AG04449 (cell line): ENCODE measurements at regions not wholly inside any gene's neighbourhood (a gene's known extent, or its start where the extent isn't known, plus 50 kb on each side); places are given as distances from the start of the nearest gene placed in this dataset.

ENCODE experiments used
- CTCF ChIA-PET: fragments of 350-600 bp; formaldehyde crosslinking; extraction: SDS; loops from one replicate; lab custom pipeline; 2021; ENCODE audit warnings: antibody characterized with exemption; lab: Yijun Ruan, JAX
- POLR2A ChIA-PET: fragments of 400-600, 350-600 bp; formaldehyde crosslinking; extraction: SDS; loops from one replicate; lab custom pipeline; 2020; ENCODE audit warnings: antibody characterized with exemption, inconsistent platforms; lab: Yijun Ruan, JAX
- DNase-seq: peaks from one replicate; pipeline ENCODE4 v3.0.0-alpha.2; 2010; ENCODE audit warnings: low read depth, low spot score
- H3K4me3 ChIP-seq: 2 replicates; pipeline ENCODE4 v1.5.1; 2011; ENCODE audit warnings: low read depth, mild to moderate bottlenecking, control low read depth, low read length
- CTCF ChIP-seq: IDR thresholded peaks from one replicate; pipeline ENCODE4 v1.5.1; 2011; ENCODE audit warnings: mild to moderate bottlenecking, moderate library complexity, low read length, control low read depth, inconsistent platforms; ENCODE audit not compliant: insufficient read depth; ENCODE audit errors: missing control alignments

DNA sequence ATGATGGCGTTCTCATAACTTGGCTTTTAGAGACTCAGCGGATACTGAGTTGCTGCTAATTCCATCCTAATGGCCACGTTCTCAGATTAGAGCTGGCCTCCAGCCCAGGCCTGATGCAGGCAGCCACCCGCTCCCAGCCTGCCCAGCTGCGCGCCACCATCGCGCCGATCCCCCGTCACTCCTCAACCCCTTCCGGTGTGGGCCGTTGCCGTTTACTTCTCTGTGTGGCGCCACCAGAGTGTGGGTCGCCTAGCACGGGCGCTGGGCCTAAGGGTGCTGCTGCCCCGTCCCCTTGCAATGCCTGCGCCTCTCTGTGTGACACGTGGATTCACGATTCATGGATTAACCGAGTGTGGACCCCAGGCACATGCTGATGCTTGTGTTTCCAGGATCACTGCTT, 1116.0 kb downstream of the BRD1 start:
- CTCF ChIA-PET, result no interaction called here
- POLR2A ChIA-PET, result no interaction called here
- no peak overlapping the region for H3K4me3 ChIP-seq
- no peak for DNase-seq
- TF ChIP-seq CTCF, result no peak

DNA sequence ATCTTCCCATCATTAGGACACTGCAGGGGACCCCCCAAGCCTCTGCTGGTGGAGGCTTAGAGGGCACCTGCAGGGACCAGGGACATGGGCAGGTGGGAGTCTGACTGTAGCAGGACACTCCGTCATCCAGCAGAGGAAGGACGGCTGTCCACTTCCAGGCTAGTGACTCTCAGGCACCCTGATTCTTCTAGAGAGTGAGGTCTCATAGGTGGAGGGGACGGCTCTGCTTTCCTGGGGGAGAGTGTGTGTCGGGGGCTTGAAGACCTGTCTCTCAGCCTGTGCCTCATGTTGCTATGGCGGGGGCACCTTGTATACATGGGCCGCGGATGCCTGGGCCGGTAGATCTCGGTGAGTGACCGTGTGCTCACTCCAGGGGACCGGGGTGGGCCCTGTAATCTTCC, 1116.6 kb downstream of the BRD1 start:
- ChIA-PET CTCF (no interaction called here), POLR2A (no interaction called here)
- no peak for DNase-seq
- H3K4me3 ChIP-seq, result no peak overlapping the region
- no peak for TF ChIP-seq CTCF

- ChIA-PET POLR2A (interaction anchor here (0.7 kb wide), 1 partner anchor 56 kb away, joined by 3 read pairs; no protein-coding TSS in a partner anchor), CTCF (no interaction called here)
- DNase-seq, result no peak
Measured at GRCh38 chr22:48710410-48710809, 1117.3 kb downstream of the BRD1 start.

DNA sequence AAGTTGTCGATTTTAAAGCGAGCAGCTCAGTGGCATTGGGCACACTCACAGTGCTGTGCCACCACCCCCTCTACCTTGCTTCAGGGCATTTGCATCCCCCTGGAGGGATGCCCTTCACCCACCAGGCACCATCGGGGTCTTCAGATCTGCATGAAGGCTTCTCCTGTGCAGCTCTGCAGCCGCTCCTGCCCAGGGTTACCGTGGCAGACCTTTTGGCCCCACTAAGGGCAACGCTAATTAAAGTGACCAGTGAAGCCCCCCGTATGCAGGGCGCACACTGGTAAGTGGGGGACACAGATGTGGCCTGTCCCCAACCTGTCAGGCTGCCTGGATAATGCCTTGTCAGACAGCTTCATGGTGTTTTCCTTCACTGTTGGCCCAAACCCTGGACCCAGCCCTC, 1117.7 kb downstream of the BRD1 start:
- H3K4me3 ChIP-seq, result no peak overlapping the region
- CTCF ChIA-PET, result no interaction called here
- POLR2A ChIA-PET, result interaction anchor here (0.7 kb wide), 1 partner anchor 56 kb away, joined by 3 read pairs; no protein-coding TSS in a partner anchor
- no peak for DNase-seq
- no peak for TF ChIP-seq CTCF

More at GRCh38 chr22:48710410-48710809, 1117.3 kb downstream of the BRD1 start:
- no peak overlapping the region for H3K4me3 ChIP-seq
- no peak for TF ChIP-seq CTCF

DNA sequence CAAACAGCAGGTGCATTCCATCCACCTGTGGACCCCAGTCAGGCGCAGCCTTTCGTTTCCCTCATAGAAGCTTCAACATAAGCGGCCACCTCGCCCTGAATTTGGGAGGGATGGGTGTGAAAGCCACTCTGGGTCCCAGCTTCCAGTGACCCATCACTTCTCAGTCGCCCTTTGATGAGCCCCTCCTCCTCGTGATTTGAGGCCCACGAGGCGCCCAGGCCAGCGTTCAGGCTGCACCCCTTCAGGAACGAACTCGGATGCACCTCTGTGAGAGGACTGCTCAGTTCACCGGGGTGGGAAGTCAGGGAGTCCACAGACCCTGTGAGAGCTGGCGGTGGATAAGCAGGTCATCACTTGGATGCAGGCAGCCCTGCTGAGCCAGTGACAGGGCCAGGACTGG, 1118.2 kb downstream of the BRD1 start:
- ChIA-PET CTCF (no interaction called here), POLR2A (interaction anchor here (0.7 kb wide), 1 partner anchor 55 kb away, joined by 3 read pairs; no protein-coding TSS in a partner anchor)
- no peak for TF ChIP-seq CTCF
- DNase-seq, result no peak
- no peak overlapping the region for H3K4me3 ChIP-seq

DNA sequence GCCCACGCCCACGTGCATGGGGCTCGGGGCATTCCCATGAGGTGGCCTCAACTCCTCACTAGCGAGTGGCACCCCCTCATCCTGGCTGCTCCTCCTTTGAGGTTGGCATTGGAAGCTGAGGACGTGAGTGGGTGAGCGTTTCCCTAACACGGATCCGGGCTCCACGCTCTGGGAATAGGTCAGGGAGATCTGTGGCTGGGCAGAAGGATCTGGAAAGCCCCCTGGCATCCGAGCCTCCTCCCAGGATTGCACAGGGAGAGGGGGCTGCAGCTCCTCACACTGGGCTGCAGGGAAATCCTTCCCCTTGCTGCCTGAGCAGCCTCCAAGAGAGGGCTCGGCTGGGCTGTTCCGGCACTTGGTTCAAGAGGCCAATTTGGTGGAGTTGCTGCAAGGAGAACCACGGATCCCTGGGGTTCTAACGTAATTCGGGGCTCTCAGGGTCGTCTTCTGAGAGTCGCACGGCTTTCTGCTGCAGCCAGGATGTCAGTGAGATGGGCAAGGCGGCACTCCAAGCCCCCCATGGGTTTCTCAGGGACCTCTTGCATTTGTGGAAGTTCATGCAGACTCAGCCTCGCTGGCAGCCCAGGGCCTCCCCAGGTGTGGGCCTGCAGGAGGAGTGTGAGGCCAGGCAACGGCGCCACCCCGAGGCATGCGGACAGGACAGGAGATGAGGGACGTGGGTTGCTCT, 1119.0 kb downstream of the BRD1 start:
- ChIA-PET POLR2A (no interaction called here), CTCF (no interaction called here)
- no peak overlapping the region for H3K4me3 ChIP-seq
- no peak for TF ChIP-seq CTCF
- no peak for DNase-seq
